Fibroblast of skin of abdomen (primary cell): ENCODE measurements at regions not wholly inside any gene's neighbourhood (a gene's known extent, or its start where the extent isn't known, plus 50 kb on each side); places are given as distances from the start of the nearest gene placed in this dataset.
"Not testable (repeated sequence)": the region's sequence is repeated elsewhere in the genome, so short reads cannot be mapped to it uniquely, and the experiment has no call there.

Experiments
- DNase-seq: peaks from one replicate; pipeline ENCODE4 v3.0.0-alpha.2; 2013

DNA sequence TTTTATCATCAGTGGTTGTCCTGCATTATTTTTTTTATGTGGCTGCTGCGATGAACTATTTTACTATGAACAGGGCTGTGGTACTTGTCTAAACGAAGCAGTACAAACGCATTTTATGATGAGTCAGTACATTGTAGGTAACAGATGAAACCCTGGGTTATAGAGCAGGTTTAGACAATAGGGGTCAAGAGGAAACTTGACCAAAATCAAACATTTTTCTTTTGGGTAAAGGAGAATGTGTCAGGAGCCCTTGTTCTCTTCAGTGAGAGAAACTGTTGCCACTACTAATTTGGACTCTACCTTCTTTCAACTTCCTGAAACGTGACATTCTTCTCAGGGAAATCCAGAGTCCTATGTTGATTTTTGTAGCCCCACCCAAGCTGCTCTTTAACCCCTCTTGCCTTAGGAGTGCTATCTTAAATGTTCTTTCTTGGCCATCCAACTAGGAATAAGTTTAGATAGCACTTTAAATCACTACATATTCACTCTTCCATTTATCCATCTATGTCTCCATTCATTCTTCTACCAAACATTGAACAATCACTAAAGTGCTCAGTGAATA, 415.8 kb upstream of the NR3C2 start:
- no peak for DNase-seq

DNA sequence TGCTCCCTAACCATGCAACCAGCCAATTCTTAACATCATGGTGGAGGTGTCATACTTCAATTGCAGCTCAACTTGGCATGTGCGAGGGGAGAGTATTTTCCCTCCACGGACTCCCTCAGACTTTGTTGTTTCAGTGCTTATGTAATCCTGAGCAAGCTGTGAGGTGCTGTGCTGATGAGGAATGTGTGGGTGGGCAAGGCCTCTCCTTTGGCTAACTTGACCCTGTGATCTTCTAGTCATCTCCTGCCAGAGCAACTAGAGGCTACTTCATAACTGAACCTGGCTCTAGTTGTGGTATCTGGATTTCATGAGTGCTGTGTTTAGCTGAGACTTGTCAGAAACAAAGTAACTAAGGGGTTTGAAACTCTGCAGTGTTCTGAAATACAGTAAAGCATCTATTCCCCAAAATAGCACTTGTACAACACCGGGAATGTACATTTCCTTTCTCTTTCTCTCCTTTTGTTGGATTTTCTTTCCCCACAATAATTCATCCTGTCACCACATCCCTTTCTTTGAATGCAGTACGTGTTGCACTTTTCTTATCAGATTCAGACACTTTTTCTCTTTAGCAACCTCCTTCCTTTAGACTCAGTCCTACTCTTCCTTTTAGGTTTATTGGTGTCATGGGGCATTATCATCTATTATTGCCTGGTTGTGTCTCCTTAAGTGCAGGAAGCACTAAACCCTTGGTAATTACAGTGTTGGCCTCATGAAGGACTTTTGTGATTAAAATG, 415.2 kb upstream of the NR3C2 start:
- DNase-seq: no peak

DNA sequence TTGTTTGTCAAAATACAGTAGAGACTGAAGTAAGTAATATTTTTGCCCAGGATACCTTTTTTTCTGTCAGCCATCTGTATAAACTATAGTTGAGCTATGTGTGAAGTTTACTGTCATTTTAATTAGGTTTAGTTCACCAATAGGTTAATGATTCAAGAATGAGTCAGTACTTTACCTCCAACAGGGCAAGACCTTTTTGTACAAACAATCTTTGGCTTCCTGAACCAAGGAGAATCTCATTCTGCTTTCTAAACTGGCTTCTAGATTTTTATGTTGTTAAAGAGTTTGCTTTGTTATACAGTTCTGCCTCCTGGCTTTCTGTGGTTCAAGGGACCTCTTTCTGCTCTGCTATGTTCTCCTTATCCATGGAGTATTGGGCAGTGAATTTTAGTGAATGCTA, 412.0 kb upstream of the NR3C2 start:
- no peak for DNase-seq

DNA sequence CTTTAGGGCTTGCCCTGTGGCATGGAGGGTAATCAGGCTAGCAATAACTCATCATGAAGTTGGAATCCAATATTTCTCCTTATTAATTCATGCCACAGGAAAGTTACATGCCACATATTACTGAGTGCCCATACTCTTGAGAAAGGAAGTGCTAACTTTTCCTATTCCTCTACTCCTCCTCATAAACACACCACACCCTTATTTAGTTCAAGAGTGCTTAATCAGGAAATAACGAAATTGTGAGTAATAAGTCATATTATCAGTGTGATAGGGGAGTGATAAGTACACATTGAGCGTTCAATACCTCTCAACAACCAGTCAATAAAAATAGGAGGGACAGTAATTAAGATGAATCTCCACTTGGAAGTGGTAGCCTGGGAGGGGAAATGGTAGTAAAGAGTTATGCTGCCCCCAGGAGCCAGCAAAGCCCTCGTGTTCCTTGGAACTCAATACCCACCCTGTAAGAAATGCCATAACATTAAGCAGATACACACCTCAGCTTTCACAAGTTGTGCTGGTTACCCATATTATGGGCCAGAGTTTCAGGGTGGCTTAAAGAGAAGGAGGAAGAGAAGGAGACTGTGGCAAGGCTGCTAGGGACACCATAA, 410.0 kb upstream of the NR3C2 start:
- DNase-seq: no peak

DNA sequence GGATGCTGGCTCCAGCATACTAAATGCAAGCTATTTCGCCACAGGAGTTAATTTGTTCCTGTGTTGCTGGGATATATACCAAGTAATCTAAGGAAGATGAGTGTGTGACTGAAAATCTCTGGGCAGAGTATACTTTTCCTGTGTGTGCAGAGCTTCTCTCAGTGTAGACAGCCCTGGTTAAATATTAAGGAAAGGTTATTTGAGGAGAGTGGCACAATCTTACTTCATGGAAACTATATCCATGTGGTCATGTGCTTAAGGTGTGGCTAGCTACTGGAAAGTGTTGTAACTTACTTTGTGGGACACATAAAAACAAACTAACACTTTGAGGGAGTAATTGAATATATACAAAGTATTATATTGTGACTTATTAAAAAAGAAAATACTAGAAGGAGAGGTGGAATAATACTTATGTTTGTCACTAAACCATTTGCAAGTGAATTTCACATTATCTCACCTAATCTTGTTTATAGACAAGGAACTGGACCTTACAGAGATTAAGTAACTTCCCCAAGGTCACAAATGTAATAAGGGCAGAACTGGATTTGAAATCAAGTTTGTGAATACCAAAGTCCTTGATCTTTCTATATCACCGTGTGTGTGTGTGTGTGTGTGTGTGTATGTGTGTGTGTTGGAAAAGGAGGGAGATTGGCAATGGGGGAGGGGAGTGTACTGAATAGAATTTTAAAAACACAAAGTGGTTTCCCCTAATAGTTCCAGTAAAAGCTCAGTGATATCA, 408.2 kb upstream of the NR3C2 start:
- DNase-seq: no peak

DNA sequence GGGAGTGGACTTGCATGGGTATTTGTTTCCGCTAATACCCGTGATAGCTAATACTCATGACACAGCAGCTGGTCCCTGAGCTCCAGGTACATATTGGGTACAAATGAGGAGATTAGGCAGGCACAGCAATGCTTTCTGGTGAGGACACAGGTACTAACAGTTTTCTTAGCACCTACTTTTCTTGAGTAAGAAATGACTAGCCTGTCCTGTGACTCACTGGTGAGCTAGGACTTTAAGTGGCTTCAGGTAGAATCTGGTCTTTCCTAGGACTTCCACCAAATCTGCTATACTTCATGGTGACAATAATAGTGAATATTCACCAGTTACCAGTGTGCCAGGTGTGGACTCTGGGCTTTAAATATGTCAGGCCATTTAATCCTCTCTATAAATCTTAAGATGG, 407.4 kb upstream of the NR3C2 start:
- DNase-seq: no peak

DNA sequence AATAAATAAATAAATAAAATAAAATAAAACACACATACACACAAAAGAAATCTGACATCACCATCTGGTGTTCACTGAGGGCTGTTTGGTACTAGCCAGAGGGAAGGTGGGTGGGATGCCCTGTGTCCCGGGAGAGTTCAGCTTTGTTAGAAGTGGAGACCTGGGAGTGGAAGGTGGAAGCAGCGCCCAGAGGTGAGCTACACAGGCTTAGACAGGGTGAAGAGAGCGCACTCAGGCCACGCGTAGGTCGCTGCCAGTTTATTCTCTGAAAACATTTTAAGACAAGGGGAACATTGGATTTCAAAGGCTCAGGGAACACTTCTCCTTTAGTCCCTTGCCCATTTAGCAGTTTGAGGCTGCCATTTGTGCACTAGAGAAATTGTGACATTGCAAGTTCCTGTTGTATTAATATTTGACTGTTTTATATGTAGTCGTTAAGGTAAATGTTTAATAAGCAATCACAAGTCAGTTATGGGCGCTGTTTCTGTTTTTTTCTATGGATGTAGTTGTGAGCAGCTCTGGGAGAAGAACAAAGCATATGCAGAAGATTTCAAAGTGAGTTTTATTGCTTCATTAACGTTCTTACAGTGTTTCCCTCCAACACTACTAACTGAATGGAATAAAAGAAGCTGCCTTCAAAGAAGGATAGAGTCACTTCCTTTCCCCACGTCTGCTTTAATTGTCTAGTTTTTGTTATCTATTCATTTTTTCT, 405.5 kb upstream of the NR3C2 start:
- DNase-seq: no peak

DNA sequence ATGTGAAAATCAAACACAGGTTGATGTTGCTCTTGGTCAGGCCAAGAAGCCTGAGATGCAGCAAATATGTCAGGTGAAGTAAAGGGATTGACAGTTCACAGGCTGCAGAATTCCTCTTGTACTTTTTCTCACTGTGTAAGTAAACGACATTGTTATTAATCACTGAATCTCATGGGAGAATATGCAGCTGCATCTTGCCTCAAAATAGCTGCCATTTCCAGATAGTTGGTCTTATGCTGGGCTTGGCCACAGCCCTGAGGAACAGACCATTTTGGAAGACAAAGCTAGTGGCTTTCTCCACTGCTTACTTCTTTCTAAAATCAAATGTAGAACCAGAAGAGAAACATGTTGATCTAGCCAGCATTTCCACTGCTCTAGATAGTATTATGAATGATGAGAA, 403.4 kb upstream of the NR3C2 start:
- no peak for DNase-seq

DNA sequence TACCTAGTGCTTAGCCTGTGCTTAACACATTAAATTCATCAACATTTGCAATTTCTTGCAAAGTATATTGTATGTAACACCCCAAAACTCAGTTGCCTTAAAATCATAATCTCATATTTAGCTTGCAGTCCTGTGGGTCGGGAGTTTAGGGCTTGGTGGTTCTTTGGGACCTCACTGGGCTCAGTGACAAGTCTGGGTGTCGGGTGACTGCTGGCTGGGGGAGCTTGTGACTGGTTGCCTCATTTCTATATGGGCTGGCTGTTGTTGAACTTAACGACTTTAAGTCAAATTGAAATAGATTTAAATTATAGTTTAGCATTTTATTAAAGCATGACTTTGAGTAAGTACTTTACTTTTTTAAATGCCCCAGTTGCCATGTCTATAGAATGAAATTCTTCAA, 401.4 kb upstream of the NR3C2 start:
- no peak for DNase-seq

DNA sequence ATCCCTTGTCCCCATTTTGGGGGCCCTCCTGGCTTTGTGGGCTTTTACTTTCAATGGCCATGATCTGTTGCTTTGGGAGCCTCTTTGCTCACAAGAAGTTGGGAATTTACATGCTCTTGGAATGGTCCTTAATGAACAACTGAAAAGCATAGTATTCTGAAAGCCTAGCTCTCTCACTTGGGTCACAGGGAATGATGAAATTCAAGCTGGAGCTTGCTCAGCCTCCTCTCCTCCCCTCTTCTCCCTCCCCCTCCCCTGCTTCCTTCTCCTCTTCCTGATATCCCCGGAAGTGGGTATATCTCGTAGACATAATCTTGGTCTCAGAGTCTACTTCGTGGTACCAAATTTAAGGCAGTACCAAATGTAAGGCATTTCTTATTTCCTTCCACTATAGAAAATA, 400.6 kb upstream of the NR3C2 start:
- DNase-seq: peak; percentile 8

DNA sequence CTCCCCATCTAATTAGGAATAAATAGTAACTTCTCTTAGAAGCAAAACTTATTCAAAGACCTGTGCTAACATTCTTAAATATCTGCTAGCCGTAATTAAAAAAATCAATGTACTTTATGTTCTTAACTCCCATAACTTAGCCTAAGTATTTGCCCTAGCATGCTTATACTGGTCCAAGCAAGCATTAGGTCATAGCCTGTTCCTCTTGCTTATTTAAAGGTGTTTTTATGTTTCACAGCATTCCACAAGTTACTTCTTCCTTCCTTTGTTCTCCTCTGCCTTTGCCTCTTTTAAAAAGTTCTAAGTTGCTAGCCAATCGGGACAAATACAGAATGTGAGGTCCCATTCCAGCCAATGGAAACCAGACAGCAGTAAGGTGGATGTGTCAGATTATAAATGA, 395.4 kb upstream of the NR3C2 start:
- not testable (repeated sequence) for DNase-seq

DNA sequence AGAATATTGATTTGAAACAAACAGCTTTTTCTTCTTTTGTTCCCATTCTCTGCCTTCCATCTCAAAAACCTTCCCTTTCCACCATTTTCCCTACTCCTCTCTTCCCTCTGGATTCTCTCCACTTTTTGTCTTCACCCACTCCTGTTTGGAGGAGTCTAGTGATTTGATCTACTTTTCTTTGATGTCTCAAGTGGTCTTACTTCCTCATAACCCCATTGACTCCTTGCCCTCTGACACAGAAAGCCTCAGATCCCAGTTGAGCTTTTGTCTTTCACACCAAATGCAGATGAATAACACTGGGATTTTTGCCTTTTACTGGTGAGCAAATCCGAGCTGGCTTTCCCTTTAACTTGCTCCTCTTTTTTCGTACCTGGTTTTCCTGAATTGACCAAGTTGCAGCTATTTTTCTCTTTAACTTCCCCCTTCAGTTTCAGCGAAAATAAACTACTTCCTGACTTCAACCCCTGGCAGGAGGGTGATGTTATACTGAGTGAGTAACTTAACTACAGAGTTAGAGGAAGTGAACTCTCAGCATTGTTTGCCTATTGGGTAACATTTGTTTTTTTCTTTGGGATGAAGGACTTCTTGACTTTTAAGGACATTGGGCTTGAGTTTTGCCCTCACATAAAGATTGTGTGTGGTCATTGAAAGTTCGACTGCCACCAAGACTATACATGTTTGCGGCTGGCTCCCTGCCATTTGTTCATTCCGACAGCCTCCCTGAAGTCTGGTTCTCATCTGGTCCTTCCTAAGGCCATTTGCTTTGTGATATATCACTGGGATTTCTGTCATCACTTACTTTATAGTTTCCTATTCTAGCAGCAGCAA, 392.8 kb upstream of the NR3C2 start:
- DNase-seq: peak; percentile 88

DNA sequence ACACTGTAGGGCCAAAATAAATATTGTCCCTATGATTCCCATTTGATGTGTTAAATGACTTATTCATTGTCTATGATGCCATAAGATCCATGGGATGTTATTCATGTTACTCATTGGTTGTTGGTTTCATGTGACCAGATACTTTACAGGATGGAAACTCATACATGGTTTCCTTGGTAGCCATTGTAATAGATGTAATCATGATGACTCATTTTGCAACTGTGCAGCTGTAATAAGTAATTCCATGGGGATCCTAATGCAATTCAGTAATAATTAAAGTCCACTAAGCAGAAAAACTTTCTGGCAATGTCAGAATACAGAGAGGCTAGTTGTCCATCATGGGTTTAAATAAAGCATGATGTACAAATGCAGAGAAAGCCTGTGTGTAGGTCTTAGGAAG, 389.7 kb upstream of the NR3C2 start:
- DNase-seq: peak; percentile 92

DNA sequence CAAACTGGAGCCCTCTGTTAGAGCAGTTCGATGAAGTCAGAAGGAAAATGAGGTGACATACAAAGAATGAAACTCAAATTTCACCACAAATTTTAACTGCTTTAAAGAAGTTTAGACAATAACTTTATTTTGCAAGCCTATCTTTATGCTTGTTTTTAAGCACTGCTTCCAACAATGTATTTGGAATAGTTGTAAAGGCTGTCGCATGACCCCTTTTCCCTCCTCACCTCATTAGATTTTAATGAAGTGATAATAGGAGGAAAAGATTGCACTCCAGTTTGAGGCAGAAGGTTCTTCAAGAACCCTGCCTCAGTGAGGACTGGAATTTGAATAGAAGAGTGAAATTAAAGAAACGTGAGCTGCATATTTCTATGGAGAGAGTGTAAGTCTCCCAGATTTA, 386.1 kb upstream of the NR3C2 start:
- DNase-seq: no peak

DNA sequence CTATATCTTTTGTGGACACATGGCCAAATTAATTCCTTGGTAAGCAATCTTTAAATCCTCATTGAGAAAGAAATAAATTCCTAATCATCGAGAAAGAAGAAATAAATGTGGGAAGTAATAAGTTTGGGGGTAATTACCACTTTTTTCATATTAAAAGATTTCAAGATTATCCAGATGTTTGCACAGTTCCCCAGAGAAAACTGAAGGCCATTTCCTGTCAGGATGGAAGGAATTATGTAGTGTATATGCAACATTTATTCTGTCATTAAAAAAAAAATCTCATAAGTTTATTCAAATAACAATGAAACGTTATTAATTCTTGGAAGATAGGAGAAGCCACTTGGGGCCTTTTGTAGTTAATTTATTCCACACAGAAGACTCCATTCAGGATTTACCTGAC, 385.6 kb upstream of the NR3C2 start:
- no peak for DNase-seq

DNA sequence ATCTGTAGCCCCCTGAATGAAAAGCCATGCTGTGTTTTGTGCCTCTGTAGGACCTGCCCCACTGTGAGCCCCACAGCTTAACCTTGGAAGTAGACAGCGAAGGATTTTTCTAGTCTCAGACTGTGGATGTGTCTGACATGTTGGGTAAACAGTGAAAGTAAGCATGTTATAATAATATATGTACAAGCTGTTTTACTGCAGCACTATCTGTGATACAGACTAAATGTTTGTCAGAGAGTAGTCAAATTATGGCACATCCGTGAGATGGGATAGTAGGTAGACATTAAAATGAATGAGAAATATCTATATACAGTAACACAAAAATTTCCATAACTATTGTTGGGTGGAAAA, 381.2 kb upstream of the NR3C2 start:
- DNase-seq: no peak

DNA sequence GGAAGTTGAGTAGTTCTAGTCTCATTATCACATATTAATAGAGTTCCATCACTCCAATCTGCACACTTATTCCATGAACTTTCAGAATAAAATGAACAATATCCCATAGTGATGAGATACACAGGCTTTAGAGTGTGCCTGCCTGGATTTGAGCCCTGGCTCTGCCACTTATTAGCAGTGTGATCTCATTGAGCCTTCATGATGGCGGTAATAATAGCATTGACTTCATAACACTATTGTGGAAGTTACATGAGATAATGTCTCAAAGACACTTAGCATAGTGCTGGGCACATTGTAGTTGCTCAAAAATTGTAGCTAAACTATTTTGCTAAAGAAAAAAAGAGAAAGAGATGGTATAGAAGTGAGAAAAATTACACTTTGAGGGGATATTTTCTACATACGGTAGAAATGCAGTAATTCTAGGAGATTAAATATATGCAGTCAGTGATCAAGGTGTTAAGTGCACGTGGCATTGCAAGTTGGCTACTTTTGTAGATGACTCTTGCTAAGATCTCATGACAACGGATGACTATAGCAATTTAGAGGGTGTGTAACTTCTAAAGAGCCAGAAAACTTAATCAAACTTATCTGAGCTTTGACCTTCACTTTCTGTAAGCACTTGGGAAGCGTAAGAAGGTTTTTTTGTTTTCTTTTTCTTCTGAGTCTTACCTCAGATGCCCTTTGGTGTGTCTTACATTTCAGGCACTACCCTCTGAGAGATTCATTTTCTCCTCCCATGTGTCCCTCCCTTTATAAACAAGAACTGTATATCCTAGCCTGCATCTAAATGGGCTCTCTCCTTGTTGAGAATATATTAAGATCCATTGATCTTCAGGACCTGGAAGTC, 380.6 kb upstream of the NR3C2 start:
- DNase-seq: no peak

DNA sequence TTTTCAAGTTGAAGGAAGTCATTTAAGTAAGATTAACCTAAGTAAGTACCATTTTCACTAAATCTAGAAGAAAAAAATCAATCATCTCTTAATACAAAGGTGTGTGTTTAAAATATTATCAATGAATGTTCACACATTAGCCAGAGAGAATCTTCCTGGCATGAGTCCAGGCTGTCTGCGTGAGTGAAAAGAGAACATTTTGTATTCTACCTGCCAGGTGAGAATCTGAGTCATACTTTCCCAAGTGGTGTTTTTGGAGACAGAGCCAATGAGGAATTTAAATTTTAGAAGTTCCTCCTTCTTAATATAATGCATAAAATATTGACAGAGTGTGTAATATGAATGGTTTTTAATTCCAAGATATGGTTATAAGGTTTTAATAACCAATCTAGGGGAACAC, 371.8 kb upstream of the NR3C2 start:
- DNase-seq: no peak

DNA sequence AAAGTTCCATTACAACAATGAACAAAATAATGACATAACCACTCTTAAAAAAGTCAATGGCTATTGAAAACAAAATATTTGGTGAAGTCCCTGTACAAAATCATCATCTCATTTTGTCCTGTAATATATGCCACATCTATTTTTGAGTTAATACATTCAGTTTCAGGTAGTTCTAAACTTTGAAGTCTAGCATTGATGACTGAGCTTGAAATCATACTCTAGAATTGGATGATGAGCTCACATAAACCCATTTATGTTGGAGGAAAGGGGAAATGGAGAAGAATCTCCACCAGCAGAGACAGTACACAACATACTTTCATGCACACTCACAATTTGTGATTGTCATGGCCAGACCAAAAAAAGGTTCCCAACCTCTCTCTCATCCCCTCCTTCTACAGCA, 371.1 kb upstream of the NR3C2 start:
- no peak for DNase-seq

DNA sequence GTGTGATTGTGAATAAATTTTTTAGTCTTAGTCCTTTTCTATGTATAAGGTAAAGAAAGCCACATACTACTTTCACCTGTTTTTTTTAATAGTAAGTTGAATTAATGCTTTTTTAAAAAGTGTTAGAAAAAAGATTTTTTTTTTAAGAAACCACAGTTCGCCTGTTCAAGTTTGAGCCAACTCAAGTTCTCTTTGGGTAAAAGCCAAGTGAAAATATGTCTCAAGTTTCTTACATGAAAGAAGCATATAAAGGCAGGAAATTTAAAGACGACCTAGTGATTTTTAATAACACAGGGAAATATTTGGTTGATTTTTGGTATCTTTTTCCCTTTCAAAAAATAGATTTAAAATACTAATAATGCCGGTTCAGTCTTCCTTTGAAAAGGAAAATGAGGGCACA, 369.9 kb upstream of the NR3C2 start:
- no peak for DNase-seq

DNA sequence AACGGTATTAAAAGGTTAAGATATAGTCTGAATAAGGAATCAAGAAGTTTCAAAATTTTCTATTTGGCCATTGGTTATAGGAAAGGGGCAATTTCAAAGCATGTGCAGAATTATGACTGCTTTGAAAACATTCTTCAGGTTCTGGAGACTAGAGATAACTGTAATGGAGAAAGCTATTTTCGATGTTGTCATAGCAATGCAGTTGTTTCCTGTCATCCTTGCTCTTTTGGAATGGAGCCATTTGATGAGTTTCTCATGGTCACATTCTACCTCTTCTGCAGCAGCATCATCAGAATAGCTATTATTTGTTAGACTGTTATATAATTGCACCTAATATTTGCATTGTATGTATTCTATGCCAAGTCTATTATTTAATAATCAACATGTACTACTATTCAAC, 368.2 kb upstream of the NR3C2 start:
- DNase-seq: no peak
